Large intestine (tissue), 3 donors: ENCODE measurements at regions not wholly inside any gene's neighbourhood (a gene's known extent, or its start where the extent isn't known, plus 50 kb on each side); places are given as distances from the start of the nearest gene placed in this dataset.

Experiments
- DNase-seq, 2 donors: peaks; one replicate each; pipeline versions ENCODE4 v3.0.0 to v3.0.0-alpha.2; 2013
- H3K27ac ChIP-seq: one replicate; pipeline ENCODE4 v1.5.1; 2013; ENCODE audit warnings: low read length
- H3K27me3 ChIP-seq: 2 replicates; pipeline ENCODE4 v1.6.1; 2013; ENCODE audit warnings: low read length; ENCODE audit not compliant: control insufficient read depth, insufficient read depth
- H3K36me3 ChIP-seq: 2 replicates; pipeline ENCODE4 v1.6.1; 2013; ENCODE audit warnings: low read length; ENCODE audit not compliant: control insufficient read depth, insufficient read depth
- H3K4me1 ChIP-seq: one replicate; pipeline ENCODE4 v1.6.1; 2013; ENCODE audit warnings: low read length; ENCODE audit not compliant: control insufficient read depth, insufficient read depth
- H3K4me3 ChIP-seq: one replicate; pipeline ENCODE4 v1.5.1; 2013; ENCODE audit warnings: low read length
- H3K9me3 ChIP-seq: one replicate; pipeline ENCODE4 v1.6.1; 2013; ENCODE audit warnings: mild to moderate bottlenecking, low read depth, low read length, moderate library complexity; ENCODE audit not compliant: control insufficient read depth
- WGBS: methylation state at CpG from one replicate; pipeline ENCODE4 v1.1.5; 2013; ENCODE audit warnings: low lambda C conversion rate; ENCODE audit not compliant: insufficient coverage; 5-methylcytosine and 5-hydroxymethylcytosine counted together

DNA sequence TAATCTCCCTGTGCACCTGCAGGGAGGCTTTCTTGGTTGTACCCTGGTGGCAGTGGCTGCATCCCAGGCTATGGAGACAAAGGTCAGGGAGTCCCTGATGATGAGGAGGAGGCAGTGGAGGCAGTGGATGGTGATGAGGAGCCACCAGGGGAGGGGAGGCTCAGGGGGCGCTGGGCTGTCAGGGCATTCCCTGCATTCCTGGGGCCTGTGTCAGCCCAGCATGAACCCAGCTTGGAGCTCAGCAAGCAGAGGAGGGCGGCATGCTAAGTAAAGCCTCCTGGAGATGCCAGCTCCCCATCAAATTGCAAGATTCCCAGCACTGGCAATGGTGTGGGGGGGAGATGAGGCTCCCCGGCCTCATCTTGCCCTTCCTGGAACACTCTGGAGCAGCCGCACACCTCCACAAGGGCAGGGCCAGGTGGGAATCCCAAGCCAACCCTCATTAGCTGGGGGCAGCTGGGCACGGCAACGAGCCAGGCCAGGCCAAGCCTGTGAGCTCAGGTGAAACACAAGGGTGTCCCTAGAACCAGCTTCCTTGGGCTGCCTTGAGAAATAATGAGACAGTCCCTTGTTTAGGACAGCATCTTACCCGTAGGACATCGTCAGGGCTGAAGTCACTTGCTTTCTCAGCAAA, 469.5 kb downstream of the MATN1 start:
- DNase-seq: no peak
- no CpG with 5 or more reads among the region's 8 CpGs for WGBS
- H3K27ac ChIP-seq: no peak overlapping the region
- H3K36me3 ChIP-seq: no peaks in the 10 kb centered on the region
- H3K4me3 ChIP-seq: no peak overlapping the region
- peaks cover 10% of the 10 kb centered on the region for H3K27me3 ChIP-seq
- no peaks in the 10 kb centered on the region for H3K4me1 ChIP-seq
- H3K9me3 ChIP-seq: no peaks in the 10 kb centered on the region

DNA sequence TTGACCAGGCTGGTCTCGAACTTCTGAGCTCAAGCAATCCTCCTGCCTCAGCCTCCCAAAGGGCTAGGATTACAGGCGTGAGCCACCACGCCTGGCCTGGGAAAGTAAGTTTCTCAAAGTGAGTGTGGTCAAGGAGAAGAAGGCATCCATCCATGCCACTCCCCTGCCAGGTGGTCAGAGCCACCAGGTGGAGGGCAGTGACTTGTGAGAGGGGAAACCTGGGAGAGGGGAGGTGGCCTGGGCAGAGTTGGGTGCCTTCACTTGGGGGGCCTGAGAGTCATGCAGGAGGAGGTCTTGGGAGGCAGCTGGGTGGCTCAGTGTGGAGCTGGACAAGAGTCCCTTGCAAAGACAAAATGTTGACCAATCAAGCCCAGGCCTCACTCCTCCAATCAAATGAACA, 470.0 kb downstream of the MATN1 start:
- no peak overlapping the region for H3K4me3 ChIP-seq
- H3K4me1 ChIP-seq: no peaks in the 10 kb centered on the region
- no peaks in the 10 kb centered on the region for H3K9me3 ChIP-seq
- no CpG with 5 or more reads among the region's 3 CpGs for WGBS
- no peak for DNase-seq
- H3K27ac ChIP-seq: no peak overlapping the region
- H3K27me3 ChIP-seq: peaks cover 8% of the 10 kb centered on the region
- H3K36me3 ChIP-seq: no peaks in the 10 kb centered on the region

- Histone ChIP-seq H3K4me1 (no peaks in the 10 kb centered on the region), H3K4me3 (no peak overlapping the region), H3K27me3 (peaks cover 7% of the 10 kb centered on the region), H3K36me3 (no peaks in the 10 kb centered on the region), H3K27ac (no peak overlapping the region), H3K9me3 (no peaks in the 10 kb centered on the region)
- WGBS: 47% methylated on average over 3 of the region's 6 CpGs
- no peak for DNase-seq
Observed at GRCh38 chr1:30250984-30251850, 472.2 kb downstream of the MATN1 start.

- 54% methylated on average over 3 of the region's 10 CpGs for WGBS
- Histone ChIP-seq H3K4me1 (no peaks in the 10 kb centered on the region), H3K9me3 (no peaks in the 10 kb centered on the region), H3K4me3 (no peak overlapping the region), H3K36me3 (no peaks in the 10 kb centered on the region), H3K27me3 (peaks cover 7% of the 10 kb centered on the region), H3K27ac (no peak overlapping the region)
- DNase-seq: no peak
Observed at GRCh38 chr1:30250338-30250983, 472.9 kb downstream of the MATN1 start.

GRCh38 chr1:30249446-30250337, 473.7 kb downstream of the MATN1 start:
- no CpG with 5 or more reads among the region's 16 CpGs for WGBS
- Histone ChIP-seq H3K4me1 (no peaks in the 10 kb centered on the region), H3K9me3 (no peaks in the 10 kb centered on the region), H3K27ac (no peak overlapping the region), H3K36me3 (no peaks in the 10 kb centered on the region), H3K27me3 (peaks cover 7% of the 10 kb centered on the region), H3K4me3 (no peak overlapping the region)
- no peak for DNase-seq

DNA sequence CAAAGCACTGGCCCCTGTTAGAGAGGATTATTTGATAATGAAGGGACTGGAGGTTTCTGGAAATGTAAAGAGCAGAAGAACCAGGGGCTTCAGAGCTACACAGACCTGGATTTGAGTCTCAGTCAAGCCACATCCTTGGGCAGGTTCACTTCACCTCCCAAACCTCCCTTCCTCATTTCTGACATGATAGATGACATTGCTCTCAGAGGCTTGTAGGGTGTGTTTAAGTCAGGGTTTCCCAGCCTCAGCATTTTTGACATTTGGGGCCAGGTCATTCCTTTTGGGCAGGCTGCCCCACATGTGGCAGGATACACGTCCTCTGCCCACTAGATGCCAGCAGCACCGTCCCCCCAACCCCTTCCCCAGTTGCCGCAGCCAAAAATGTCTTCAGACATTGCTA, 474.6 kb downstream of the MATN1 start:
- peaks cover 7% of the 10 kb centered on the region for H3K27me3 ChIP-seq

DNA sequence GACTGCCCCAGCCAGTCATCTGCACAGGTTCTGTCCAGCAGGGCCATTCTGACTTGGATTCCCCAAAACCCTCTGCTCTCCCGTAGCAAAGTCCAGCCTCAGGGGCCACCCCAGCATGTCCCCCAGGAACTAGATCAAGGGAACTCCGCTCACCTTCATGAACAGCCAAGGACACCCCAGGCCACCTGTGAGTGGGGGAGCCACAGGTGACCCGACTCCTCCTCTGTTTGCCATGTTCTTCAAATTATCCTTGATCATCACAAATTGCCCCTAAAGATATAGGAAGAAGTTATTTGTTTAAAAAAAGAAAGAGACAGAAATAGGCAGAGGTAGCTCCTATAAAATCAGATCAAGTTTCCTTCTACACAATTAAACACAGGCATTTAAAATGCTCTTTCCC, 475.0 kb downstream of the MATN1 start:
- WGBS: no CpG with 5 or more reads among the region's 3 CpGs
- H3K4me1 ChIP-seq: no peaks in the 10 kb centered on the region

More for the DNA sequence above, 474.6 kb downstream of the MATN1 start:
- Histone ChIP-seq H3K4me1 (no peaks in the 10 kb centered on the region), H3K36me3 (no peaks in the 10 kb centered on the region), H3K27ac (no peak overlapping the region), H3K4me3 (no peak overlapping the region), H3K9me3 (no peaks in the 10 kb centered on the region)
- WGBS: no CpG with 5 or more reads among the region's 3 CpGs
- DNase-seq: no peak

GRCh38 chr1:30244801-30245200, 478.6 kb downstream of the MATN1 start:
- Histone ChIP-seq H3K4me3 (no peak overlapping the region), H3K27ac (no peak overlapping the region), H3K9me3 (no peaks in the 10 kb centered on the region), H3K4me1 (no peaks in the 10 kb centered on the region), H3K36me3 (no peaks in the 10 kb centered on the region), H3K27me3 (peaks cover 12% of the 10 kb centered on the region)
- DNase-seq: no peak
- WGBS: no CpG with 5 or more reads among the region's 9 CpGs

More for the DNA sequence above, 475.0 kb downstream of the MATN1 start:
- no peak for DNase-seq
- peaks cover 9% of the 10 kb centered on the region for H3K27me3 ChIP-seq
- H3K4me3 ChIP-seq: no peak overlapping the region
- H3K9me3 ChIP-seq: no peaks in the 10 kb centered on the region
- H3K36me3 ChIP-seq: no peaks in the 10 kb centered on the region
- H3K27ac ChIP-seq: no peak overlapping the region

DNA sequence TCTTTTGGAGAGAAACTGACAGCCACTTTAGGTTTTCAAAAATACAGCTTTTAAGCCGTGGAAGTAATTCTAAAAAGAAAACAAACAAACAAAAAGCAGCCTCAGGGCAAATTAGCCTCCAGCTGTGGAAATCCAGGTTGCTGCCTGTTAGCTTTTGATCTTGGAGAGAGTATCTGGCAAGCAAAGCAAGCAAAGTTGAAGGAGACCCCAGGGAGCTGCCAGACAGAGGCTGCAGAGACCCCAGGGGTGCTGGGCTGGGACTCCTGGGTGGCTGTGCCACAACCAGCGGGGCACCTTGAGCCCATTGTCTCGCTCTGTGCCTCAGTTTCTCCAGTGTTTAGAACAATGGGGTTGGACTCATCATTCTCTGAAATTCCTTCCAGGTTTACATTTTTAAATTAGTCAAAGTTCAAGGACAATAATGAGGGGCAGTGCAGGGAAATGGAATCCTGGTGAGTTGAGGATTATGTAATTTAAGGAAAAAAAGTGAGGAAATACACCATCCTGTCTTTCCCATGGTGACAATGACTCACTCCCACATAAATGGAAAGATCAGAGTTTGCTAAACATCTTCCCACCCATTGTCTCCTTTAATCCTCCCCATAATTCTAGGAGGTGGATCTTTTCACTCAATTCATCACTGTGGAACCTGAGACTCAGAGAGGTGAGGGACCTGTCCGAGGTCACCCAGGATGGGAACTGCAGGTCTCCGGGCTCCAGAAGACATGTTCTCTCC, 480.5 kb downstream of the MATN1 start:
- WGBS: no CpG with 5 or more reads among the region's 5 CpGs
- Histone ChIP-seq H3K27me3 (peaks cover 5% of the 10 kb centered on the region), H3K4me3 (no peak overlapping the region), H3K36me3 (no peaks in the 10 kb centered on the region), H3K4me1 (no peaks in the 10 kb centered on the region), H3K27ac (no peak overlapping the region), H3K9me3 (no peaks in the 10 kb centered on the region)
- no peak for DNase-seq
